Liver (tissue), 8 donors: ENCODE measurements at regions not wholly inside any gene's neighbourhood (a gene's known extent, or its start where the extent isn't known, plus 50 kb on each side); places are given as distances from the start of the nearest gene placed in this dataset.

ENCODE experiments used
- DNase-seq: peaks from one replicate; pipeline ENCODE4 v3.0.0-alpha.2; 2017; ENCODE audit warnings: low spot score
- H3K27ac ChIP-seq, 2 donors: one replicate each; pipeline ENCODE4 v1.7.0; 2013; ENCODE audit warnings: inconsistent platforms in 2 of 2, low read length in 2 of 2, control low read depth in 1 of 2, low read depth in 1 of 2, mild to moderate bottlenecking in 1 of 2
- H3K27me3 ChIP-seq, 4 donors: one replicate each; pipeline versions ENCODE4 v1.6.1 to v1.7.0; 2013; ENCODE audit warnings: low read length in 3 of 4, inconsistent platforms in 1 of 4, mild to moderate bottlenecking in 1 of 4, moderate library complexity in 1 of 4; ENCODE audit not compliant: control insufficient read depth in 4 of 4, insufficient read depth in 4 of 4
- H3K36me3 ChIP-seq, 4 donors: one replicate each; pipeline versions ENCODE4 v1.6.1 to v1.7.0; 2013; ENCODE audit warnings: low read length in 3 of 4, mild to moderate bottlenecking in 3 of 4, low read depth in 1 of 4, moderate library complexity in 1 of 4; ENCODE audit not compliant: control insufficient read depth in 4 of 4, insufficient read depth in 3 of 4
- H3K4me1 ChIP-seq, 4 donors: one replicate each; pipeline versions ENCODE4 v1.6.1 to v1.7.0; 2013; ENCODE audit warnings: low read length in 3 of 4, mild to moderate bottlenecking in 3 of 4, moderate library complexity in 1 of 4; ENCODE audit not compliant: control insufficient read depth in 4 of 4, insufficient read depth in 4 of 4
- H3K4me3 ChIP-seq, 3 donors: one replicate each; pipeline versions ENCODE4 v1.6.1 to v1.7.0; 2013; ENCODE audit warnings: low read length in 3 of 3, control low read depth in 1 of 3, low read depth in 1 of 3, mild to moderate bottlenecking in 1 of 3
- H3K9ac ChIP-seq, 2 donors: one replicate each; pipeline ENCODE4 v1.7.0; 2013; ENCODE audit warnings: low read length in 2 of 2, mild to moderate bottlenecking in 2 of 2, moderate library complexity in 2 of 2, control low read depth in 1 of 2, low read depth in 1 of 2
- H3K9me3 ChIP-seq, 4 donors: one replicate each; pipeline versions ENCODE4 v1.6.1 to v1.7.0; 2013; ENCODE audit warnings: low read length in 3 of 4; ENCODE audit not compliant: control insufficient read depth in 4 of 4
- CTCF ChIP-seq: fragments of 150-350 bp; IDR thresholded peaks from 2 replicates; pipeline ENCODE4 v1.5.1; 2017; ENCODE audit warnings: improper control_type of control experiment, low read depth, low read length; ENCODE audit not compliant: missing input control
- EGR1 ChIP-seq, 2 donors: IDR thresholded peaks; 2 replicates each; pipeline ENCODE4 v1.6.1; 2016 to 2018; ENCODE audit warnings: antibody characterized with exemption in 2 of 2, low read depth in 2 of 2
- FOXA1 ChIP-seq: IDR thresholded peaks from 2 replicates; pipeline ENCODE4 v1.6.1; 2016; ENCODE audit warnings: antibody characterized with exemption
- FOXA2 ChIP-seq: IDR thresholded peaks from 2 replicates; pipeline ENCODE4 v1.6.1; 2016; ENCODE audit warnings: antibody characterized with exemption
- GABPA ChIP-seq, 2 donors: IDR thresholded peaks in 1 of 2; conservative IDR thresholded peaks in 1 of 2; 2 replicates each; pipeline ENCODE4 v1.6.1; 2016; ENCODE audit warnings: antibody characterized with exemption in 2 of 2, mild to moderate bottlenecking in 1 of 2, moderate library complexity in 1 of 2
- HNF4A ChIP-seq, 2 donors: conservative IDR thresholded peaks; 2 replicates each; pipeline ENCODE4 v1.6.1; 2016; ENCODE audit warnings: antibody characterized with exemption in 2 of 2, mild to moderate bottlenecking in 2 of 2
- HNF4G ChIP-seq: IDR thresholded peaks from 2 replicates; pipeline ENCODE4 v1.6.1; 2016; ENCODE audit warnings: antibody characterized with exemption
- JUND ChIP-seq, 2 donors: IDR thresholded peaks; 2 replicates each; pipeline ENCODE4 v1.6.1; 2016; ENCODE audit warnings: antibody characterized with exemption in 2 of 2
- NR2F2 ChIP-seq: IDR thresholded peaks from 2 replicates; pipeline ENCODE4 v1.6.1; 2016; ENCODE audit warnings: antibody characterized with exemption
- RXRA ChIP-seq, 2 donors: IDR thresholded peaks; 2 replicates each; pipeline ENCODE4 v1.6.1; 2017 to 2018; ENCODE audit warnings: antibody characterized with exemption in 2 of 2, mild to moderate bottlenecking in 1 of 2
- SP1 ChIP-seq: IDR thresholded peaks from 2 replicates; pipeline ENCODE4 v1.6.1; 2018; ENCODE audit warnings: antibody characterized with exemption, mild to moderate bottlenecking
- TAF1 ChIP-seq: conservative IDR thresholded peaks from 2 replicates; pipeline ENCODE4 v1.6.1; 2016; ENCODE audit warnings: antibody characterized with exemption, mild to moderate bottlenecking
- YY1 ChIP-seq: IDR thresholded peaks from 2 replicates; pipeline ENCODE4 v1.6.1; 2016; ENCODE audit warnings: antibody characterized with exemption, mild to moderate bottlenecking
- ZBTB33 ChIP-seq: IDR thresholded peaks from 2 replicates; pipeline ENCODE4 v1.6.1; 2016; ENCODE audit warnings: antibody characterized with exemption
- WGBS: extraction: QIAGEN DNeasy Blood & Tissue Kit; methylation state at CpG from one replicate; pipeline ENCODE4 v1.1.7; 2013; 5-methylcytosine and 5-hydroxymethylcytosine counted together
- donor health status: healthy.
- donor health status: healthy.
- donor health status: healthy.
- donor health status: healthy.
- donor health status: healthy.

- 84% methylated on average over 7 of the region's 7 CpGs for WGBS
- Histone ChIP-seq H3K36me3 (no peaks in the 10 kb centered on the region), H3K4me1 (no peaks in the 10 kb centered on the region), H3K9ac (no peak overlapping the region), H3K27me3 (no peaks in the 10 kb centered on the region), H3K27ac (no peak overlapping the region), H3K4me3 (no peak overlapping the region), H3K9me3 (no peaks in the 10 kb centered on the region)
- no peak for DNase-seq
- TF ChIP-seq ZBTB33 (no peak), FOXA1 (no peak), CTCF (no peak), SP1 (no peak), EGR1 (IDR thresholded peaks at IDR 0.05; ENCODE audit: low read depth in 2 of 2) (no peak), HNF4A (conservative IDR thresholded peaks at IDR 0.05) (no peak), YY1 (no peak), NR2F2 (no peak), HNF4G (no peak), JUND (IDR thresholded peaks at IDR 0.05) (no peak), GABPA (IDR thresholded peaks at IDR 0.05 in 1 of 2, conservative IDR thresholded peaks at IDR 0.05 in 1 of 2) (no peak), FOXA2 (no peak)
Observed at GRCh38 chr6:12459945-12460661, 169.9 kb downstream of the EDN1 start.

- WGBS: 67% methylated on average over 8 of the region's 8 CpGs
- H3K4me3 ChIP-seq: no peak overlapping the region
- no peaks in the 10 kb centered on the region for H3K9me3 ChIP-seq
- no peak overlapping the region for H3K9ac ChIP-seq
- H3K4me1 ChIP-seq: no peaks in the 10 kb centered on the region
- H3K36me3 ChIP-seq: no peaks in the 10 kb centered on the region
- H3K27me3 ChIP-seq: no peaks in the 10 kb centered on the region
- no peak overlapping the region for H3K27ac ChIP-seq
- DNase-seq: no peak
- TF ChIP-seq EGR1 (IDR thresholded peaks at IDR 0.05; ENCODE audit: low read depth in 2 of 2) (no peak), RXRA (IDR thresholded peaks at IDR 0.05) (no peak), TAF1 (no peak), GABPA (IDR thresholded peaks at IDR 0.05 in 1 of 2, conservative IDR thresholded peaks at IDR 0.05 in 1 of 2) (no peak), YY1 (no peak)
Observed at GRCh38 chr6:12467706-12468670, 177.8 kb downstream of the EDN1 start.
